GM04504 (cell line): ENCODE measurements at regions not wholly inside any gene's neighbourhood (a gene's known extent, or its start where the extent isn't known, plus 50 kb on each side); places are given as distances from the start of the nearest gene placed in this dataset.

ENCODE experiments used
- DNase-seq: peaks from one replicate; pipeline ENCODE4 v3.0.0-alpha.2; 2012; ENCODE audit warnings: low read depth

DNA sequence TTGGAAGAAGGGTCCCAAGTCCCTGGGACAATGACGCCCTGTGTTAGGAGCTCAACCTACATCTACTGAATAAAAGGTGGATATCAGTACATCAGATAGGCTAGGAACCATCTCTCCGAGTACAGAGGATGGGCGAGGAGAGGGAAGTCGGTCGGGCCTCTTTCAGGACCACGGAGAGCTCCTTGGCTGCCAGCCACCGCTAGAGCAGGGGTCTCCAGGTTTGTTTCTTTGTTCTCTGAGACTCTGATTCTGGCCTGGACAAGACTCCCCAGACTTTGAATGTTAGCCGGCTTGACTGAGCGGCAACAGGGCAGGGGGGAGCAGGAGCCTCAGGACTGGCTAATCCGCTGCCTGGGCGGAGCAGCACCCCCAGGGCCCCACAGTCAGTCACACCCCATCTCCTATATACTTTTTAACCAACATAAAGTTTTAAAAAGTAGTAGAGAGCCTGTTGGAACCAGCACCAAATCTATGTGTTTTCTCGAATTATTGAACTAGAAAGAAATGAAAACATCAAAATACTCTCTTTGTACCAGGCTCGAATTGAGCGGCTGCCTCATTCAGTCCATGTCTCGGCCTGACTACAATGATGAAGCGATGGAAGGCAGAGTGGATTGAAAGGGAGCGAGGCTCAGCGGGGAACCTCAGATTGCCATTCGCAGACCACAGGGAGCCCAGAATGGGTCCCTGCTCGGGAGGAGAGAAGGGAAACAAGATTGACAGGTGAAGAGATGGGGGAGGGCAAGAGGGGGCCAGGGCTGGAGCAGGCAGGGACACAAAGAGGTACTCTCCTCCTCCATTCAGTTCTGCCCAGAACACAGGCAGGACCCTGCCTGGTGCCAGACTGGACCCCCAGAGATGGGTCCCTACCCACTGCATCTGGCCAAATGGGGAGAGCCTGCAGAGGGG lies 131.6 kb downstream of the TPRA1 start:
- no peak for DNase-seq

DNA sequence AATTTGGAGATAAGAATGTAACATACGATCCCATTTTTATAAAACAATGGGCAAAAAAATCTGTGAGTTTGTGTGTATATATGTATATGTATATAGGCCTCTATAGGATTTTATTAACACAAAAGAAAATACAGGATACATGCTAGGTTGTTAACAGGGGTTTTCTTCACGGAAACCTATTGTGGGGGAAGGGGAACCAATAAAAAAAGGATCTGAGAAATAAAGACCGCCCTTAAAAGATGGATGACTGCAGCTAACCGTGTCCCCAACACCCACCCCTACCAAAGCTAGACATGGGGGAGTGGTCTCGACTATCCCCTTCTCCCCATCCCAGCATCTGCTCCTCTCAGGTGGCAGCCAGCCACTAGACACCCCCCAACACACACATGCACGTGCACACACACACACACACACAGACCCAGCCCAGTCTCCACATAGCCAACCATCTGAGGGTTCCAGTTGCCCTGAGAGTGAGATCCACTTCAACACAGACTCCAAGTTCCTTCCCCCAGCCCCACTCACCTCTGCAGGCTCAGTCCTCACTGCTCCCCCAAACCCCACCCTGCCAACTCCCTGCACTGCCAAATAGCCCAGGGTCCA lies 132.9 kb downstream of the TPRA1 start:
- no peak for DNase-seq

DNA sequence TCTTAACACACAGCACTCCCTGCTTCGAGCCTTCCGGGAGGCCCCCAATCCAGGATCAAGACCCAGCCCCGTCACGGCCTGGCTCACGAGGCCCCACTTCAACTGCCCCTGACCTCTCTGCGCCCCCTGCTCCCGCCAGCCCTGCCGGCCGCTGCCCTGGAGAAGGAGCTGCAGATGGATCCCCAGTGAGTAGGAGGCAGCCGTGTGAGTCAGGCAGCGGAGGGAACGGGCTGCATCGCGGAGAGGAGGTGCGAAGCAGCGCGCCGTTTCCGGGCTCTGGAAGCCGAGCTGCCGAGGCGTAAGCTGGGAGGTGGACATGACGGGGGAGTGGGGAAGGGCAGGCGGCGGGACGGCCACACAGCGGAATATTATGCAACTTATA lies 133.4 kb downstream of the TPRA1 start:
- DNase-seq, result peak; percentile 12

DNA sequence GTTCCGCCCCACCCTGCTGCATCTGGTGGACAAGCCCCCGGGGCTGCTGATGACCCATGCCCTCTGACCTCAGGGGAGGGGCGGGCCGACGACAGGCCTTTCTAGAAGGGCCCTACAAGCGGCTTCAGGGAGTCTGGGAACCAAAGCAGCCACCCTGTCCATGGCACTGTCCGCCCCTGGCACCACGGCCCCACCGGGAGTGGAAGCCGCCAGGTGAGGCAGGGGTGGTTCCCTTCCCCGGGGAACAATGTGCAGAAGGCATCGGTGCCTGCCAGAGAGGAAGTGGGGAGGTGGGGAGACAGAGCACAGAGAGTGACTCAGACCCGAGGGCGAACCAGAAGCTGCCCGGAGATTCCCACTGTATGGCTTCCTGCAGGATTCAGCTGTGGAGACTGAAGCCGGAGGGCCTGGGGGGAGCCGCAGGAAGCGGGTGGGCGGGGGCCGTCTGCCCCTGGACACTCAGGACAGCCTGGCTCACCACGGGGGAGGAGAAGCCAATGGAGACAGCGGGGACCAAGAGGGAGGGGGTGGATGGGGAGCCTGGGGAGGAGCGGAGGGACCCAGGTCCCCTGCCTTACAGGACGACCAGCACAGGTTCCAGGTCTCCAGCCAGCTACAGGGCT lies 134.0 kb downstream of the TPRA1 start:
- DNase-seq, result peak; percentile 17

DNA sequence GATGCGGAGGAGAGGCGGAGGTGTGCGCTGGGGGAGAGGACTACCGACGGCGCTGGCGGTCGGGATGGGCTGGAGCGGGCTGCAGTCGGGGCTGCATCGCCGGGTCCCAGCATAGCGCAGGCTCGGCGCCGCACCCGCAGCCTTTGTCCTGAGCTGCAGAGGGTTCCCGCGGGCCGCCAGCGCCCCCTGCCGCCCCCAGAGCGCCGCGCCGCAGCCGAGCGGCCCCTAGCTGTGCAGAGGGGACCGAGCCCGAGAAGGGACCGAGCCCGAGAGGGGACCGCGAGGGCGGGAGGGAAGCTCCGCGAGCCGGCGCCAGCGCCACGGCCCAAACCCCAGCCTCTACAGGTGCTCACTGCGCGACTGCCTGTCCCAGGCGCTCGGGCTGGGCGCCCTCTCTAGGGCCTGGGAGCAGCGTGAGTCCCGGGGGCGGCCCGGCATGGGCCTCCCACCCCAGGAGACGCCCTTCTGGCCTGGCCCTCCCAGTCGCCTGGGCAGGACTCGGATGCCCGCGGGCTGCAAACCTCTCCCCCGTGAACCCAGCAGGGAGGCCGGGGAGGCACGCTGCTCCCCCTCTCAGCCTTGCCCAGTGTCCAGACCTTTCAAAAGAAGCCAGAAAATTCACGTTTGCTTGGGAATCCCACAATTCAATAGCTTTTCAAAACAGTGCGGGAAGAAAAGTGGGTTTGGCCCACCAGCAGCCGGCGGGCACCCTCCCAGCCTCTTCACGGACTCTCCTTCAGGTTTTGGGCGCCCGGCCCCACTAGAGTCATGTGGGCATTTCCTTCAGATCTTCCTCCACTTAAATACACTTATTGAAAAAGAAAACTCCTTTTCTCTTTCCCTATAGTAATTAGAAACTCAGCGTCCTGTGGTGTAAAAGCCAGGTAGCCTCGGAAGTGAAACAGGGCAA lies 134.7 kb downstream of the TPRA1 start:
- peak; percentile 22 for DNase-seq

DNA sequence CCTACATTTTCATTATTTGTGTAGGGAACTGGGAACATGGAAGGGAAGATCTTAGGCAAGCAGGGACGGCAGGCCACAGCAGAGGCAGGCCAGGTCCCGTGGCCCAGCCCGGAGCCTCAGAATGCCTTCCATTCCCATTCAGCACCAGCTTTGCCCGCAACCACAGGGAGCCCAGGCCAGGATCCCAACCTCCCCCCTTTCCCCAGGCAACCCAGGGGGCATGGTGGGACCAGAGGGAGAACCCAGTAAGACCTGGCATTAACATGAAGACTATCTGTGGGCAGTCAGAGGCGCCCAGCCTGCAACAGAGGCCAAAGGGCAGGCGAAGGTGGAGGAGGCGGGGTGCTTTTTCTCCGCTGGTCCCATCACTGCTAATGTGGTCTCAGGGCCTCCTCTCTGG lies 135.6 kb downstream of the TPRA1 start:
- no peak for DNase-seq

DNA sequence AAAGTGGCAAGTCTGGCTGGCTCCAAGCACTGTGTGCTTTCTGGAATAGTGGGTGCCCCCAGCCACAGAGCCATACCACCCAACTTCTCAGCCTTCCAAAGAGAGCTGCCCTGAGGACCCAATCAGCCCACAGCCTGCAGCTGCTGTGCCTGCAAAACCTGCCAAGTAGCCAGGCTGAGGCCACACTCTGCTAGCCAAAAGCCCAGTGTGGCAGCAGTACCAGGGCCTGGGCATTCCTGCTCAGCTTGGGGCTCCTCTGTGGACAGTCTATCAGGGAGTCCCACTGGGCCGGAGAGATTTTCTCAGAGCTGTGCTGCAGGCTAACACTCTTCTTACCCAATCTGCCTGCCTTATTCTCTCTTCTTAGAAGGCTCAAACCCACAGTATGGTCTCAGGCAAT lies 136.5 kb downstream of the TPRA1 start:
- DNase-seq, result no peak

DNA sequence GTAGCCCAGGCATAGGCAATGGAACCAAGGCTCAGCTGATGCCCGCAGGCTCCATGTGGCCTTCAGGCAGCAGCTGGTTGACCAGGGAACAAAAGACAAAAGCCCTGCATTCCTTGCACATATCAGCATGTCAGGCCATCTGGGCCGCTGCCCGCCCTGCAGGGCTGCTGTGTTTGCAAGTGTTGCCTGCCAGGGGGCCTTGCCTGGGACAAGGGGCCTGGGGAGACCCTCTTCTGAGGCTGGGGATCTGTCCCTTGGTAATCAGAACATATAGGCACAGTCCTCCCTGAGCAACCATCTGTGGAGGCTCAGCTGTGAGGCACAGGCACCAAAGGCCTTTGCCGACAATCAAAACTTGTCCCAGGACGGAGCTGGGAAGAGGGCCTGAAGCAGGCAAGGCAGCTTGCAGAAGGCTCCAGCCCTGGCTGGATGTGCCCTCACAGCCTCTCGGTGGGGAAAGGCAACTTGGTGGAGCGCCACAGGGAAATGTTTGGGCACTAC lies 138.2 kb downstream of the TPRA1 start:
- DNase-seq, result no peak

DNA sequence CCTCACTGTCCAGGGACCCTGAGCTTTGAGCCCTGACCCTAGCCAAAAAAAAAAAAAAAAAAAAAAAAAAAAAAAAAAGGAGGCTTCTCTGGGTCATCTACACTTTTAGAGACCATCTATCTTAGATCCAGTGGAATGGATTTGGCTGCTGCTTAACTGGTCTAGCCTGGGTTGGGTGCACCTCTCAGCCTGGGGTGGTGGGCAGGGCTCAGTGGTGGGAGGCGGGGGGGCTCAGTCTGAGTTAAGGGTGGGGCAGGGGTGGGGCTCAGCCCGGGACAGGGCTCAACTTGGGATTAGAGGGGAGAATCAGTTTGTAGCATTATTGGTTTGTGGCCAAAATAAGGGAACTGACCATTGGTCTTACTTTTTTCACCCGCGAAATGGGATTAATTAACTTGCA lies 139.2 kb downstream of the TPRA1 start:
- no peak for DNase-seq

DNA sequence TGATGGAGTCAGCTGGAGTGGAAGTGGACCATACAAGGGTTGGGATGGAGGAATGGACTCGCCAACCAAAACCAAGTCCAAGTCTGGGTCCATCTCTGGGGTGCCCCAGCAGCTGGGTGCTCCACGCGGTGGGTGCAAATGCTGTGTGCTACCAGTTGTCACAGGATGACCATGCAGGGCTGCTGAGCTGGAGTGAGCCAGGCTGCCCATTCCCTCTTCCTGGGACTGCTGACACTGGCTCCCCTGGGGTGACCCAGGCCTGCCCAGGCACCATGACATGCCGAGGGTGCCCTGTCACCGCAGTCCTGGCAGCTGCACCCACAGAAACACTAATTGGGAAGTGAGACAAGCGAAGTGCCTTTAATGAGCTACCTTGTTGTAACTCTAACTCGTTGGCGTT lies 140.2 kb downstream of the TPRA1 start:
- DNase-seq, result no peak

DNA sequence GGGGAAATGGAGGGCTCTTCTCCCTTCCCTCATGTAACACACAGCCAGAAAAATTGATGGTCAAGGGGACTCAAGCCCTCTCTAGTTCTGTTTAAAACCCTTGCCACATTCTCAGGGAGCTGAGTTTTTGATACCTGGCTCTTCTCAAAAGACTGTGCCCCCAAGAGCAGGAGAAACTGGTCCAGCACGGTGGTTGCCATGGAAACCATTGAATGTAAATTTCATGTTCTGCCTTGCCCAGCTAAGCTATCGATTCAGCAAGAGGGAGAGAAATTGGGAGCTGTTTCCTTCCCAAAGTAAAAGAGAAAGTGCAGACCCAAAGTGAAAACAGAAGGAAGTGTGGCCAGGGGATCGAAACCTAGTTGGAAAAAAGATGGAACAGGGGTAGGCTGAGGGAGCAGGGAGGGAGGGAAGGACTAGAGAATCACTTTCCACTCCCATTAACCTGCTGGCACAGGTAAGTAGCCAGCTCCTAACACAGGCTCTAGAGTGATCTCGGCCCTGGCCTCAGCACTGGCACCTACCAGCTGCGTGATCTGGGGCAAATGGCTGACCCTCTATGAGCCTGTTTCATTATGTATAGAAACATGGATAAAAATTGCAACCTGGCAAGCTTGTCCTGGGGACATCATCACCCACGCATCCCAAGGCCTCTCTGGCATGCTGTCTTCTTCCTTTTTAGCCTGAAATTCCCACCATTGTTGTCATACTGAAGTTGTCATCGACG lies 140.9 kb downstream of the TPRA1 start:
- no peak for DNase-seq

DNA sequence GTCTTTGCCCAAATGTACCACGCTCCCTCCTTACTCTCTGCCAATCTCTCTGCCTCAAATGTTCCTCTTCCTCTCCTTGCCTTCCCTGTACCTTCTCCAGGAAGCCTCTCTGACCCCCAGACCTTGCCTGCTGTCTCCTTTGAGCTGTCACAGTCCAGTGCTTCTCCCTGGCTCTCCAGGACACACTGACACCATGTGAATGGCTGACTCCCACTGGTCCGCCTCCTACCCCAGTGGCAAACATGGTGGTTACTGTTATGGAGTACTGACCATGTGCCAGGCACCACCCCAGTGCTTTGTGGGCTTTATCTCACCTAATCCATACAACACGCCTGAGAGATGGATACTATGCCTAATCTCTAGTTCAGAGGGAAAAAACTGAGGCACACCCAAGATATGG lies 141.9 kb downstream of the TPRA1 start:
- DNase-seq, result no peak

DNA sequence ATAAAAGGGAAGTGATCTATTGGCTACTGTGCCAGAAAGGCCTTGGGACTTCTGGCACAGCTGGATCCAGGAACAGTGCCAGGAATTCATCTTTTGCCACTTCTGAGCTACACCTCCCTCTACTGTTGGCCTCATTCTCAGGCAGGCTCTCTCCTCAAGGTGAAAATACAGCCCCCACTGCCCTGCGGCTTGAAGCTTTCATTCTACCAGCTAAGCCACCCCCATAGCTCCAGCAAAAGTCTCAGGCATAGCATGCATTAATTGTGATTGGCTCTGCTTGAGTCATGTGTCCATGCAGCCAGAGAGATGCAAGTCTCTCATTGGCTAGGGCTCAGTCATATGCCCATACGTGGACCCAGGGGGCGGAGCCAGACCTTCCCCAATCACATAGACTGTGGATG lies 142.4 kb downstream of the TPRA1 start:
- DNase-seq, result no peak

DNA sequence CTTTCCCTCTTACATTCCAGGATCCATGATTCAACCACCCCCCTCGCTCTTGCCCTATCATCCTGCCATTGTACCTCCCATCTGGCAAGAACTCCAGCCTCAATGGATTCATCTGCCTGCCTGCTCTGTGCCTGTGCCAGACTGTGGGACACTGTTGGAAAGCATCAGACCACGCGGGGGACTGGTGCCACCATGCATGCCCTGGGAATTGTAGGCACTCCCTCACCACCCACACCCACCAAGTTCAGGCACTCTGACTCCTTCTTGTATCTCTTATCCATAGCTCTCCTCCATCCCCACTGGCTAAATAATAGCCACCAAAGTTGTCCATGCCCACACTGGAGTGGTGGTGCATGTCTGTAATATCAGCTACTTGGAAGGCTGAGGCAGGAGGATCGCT lies 143.8 kb downstream of the TPRA1 start:
- no peak for DNase-seq

DNA sequence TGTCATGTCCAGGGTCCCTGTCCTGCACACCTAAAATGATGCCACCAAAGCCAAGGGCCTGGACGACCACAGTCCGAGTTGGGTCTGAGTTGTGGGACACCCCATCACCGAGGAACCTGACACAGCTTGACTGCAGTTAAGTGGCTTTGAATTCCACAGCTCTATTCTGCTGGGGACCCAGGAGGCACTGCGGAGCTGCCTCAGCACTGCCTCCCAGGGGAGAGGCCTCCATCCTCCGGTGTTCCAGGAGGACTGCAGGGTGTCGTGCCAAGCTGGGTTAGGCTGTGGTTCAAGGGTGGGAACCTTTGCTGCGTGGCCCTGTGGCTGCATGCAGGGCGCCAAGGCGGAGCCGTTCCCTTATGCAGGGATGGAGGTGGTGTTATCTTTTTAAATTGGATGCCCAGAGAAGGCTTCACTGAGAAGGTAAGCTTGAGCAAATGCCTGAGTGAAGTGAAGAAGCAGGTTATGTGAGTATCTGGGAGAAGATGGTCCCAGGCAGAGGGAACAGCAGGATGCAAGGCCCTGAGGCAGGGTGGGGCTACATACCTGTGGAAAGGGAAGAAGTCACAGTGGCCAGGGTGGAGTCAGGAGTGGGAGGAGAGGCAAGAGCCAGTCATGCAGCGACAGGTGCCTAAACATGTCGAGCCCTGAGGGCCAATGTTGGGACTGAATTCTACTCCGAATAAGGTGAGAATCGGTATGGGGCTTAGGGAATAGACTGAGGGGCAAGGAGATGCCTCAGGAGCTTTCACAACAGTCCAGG lies 144.8 kb downstream of the TPRA1 start:
- DNase-seq, result no peak

DNA sequence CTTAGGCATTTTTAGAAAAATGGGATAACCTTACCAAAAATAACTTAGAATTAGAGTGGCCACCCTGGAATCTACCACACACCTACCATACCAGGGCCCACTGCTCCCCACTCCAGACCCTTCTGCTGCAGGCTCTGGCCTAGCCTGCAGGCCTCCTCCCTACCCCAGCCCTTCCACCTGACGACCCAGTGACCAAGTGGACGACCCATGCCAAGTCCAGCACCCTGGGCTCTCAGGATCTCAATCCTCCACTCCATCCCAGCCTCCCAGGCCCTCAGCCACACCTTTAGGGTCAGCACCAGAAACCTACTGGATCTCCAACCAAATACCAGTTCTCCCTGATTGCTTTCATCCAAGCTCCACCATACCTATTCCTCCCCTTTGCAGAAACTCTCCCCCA lies 145.8 kb downstream of the TPRA1 start:
- DNase-seq, result no peak

DNA sequence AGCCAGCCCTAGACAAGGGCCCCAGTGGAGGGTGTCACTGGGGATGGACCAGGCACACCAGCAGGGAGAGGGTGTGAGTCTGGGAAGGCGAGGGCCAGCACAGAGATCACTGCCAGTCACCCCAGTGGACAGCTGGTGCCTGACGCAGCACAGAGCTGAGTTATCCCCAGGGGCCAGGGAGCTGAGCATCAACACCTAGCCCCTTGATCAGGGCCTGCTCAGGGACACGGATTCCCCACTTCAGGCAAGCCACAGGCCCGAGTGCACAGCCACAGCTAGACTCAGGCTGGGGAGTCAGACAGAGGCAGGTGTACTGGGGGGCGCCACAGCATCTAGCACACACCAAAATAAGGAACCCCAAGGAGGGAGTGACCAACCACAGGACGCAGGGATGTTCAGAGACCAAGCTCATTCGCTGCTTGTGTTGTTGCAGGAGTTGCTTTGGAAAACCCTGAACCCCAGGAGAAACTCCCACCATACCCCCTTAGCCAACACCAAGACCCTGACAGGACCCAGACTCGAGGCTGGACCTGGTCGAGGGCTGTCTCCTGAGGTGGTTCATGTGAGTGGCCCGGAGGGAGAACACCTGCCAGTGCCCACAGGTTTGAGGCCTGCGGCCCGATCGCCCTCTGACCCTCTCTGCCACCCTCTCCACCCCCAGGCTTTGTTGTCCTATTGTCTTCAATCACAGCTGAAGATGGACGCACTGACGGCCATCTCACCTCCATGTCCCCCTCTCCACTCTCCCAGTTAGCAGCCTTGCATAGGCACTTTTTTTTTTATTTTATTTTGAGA lies 146.8 kb downstream of the TPRA1 start:
- DNase-seq, result no peak

DNA sequence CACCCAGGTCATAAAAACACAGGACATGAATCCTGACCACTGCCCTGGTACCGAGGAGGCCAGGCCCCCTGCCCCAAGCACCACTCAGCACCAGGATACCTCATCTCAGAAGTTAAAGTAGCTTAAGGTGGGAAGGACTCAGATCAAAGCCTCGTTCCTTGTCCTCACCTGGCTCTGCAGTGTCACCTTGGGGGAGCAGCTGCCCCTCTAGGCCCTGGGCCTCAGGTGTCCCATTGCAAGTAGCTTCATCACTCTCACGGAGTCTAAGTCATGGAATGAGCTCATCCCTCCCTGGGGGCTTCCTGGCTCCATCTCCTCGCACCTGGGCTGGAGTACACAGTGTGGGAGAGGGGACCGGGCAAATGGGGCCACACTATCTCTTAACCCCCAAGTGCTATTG lies 148.0 kb downstream of the TPRA1 start:
- DNase-seq, result no peak

DNA sequence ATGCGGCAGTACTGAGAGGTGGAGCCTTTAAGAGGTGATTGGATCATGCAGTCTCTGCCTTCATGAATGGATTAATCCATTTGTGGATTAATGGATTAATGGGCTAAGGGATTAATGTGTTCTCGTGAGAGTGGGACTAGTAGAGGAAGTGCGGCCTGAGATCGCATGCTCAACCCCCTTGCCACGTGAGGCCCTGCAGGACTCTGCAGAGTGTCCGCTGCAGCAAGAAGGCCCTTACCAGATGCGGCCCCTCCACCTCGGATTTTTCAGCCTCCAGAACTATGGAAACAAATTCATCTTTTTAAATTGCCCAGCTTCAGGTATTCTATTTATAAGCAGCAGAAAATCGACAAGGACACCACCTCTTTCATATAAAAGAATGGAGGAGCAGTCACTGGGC lies 148.8 kb downstream of the TPRA1 start:
- DNase-seq, result no peak

DNA sequence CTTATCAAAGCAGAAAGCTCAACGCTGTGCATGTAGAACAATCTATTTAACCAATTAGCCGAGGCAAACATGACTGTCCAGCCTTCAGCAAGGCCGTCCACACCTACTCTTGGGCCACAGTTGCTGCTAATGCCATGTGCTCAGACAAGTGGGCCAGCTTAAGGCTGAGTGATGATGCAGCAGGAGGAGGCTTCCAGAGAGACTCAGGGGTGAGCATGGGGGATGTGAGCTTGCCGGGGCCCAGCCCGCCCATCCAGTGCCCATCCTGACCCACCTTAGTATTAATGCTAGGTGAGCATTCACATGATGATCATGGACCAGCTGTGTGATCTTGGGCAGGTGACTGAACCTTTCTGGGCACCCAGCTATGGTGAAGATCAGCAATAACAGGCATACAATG lies 150.1 kb downstream of the TPRA1 start:
- DNase-seq, result no peak
